ENCODE measurements at regions not wholly inside any gene's neighbourhood (a gene's known extent, or its start where the extent isn't known, plus 50 kb on each side); places are given as distances from the start of the nearest gene placed in this dataset.

- 70 to 75% methylated on average over 32 of the region's 32 CpGs for WGBS, 2 donors
- TF ChIP-seq CTCF (IDR thresholded peaks at IDR 0.05), result no peak
- DNase-seq (no peak), ATAC-seq (no peak)
- Histone ChIP-seq H3K27me3 (no peaks in the 10 kb centered on the region), H3K9me3 (peaks cover 0 to 96% (median 30%) of the 10 kb centered on the region in 11 donors), H3K36me3 (no peaks in the 10 kb centered on the region), H3K27ac (no peak overlapping the region), H3K4me3 (no peak overlapping the region), H3K4me1 (no peaks in the 10 kb centered on the region)
- intact Hi-C loops (cut with DNase I), result no loop called here
These were observed 266.0 kb downstream of the ALG10 start for GRCh38 chr12:34287986-34288962.

GRCh38 chr12:34288963-34289345, 266.7 kb downstream of the ALG10 start:
- no peak for TF ChIP-seq CTCF (IDR thresholded peaks at IDR 0.05)
- H3K36me3 ChIP-seq, result no peaks in the 10 kb centered on the region
- H3K9me3 ChIP-seq, result peaks cover 0 to 96% (median 24%) of the 10 kb centered on the region in 11 donors
- no peak overlapping the region for H3K27ac ChIP-seq
- no peak overlapping the region for H3K4me3 ChIP-seq
- DNase-seq (no peak), ATAC-seq (no peak)
- intact Hi-C loops (cut with DNase I), result no loop called here
- 69 to 76% methylated on average over 12 of the region's 12 CpGs for WGBS, 2 donors
- peaks cover 0 to 3% (median 0%) of the 10 kb centered on the region in 7 donors for H3K27me3 ChIP-seq
- no peaks in the 10 kb centered on the region for H3K4me1 ChIP-seq

GRCh38 chr12:34289431-34290380, 267.4 kb downstream of the ALG10 start:
- DNase-seq (no peak), ATAC-seq (no peak)
- Histone ChIP-seq H3K36me3 (no peaks in the 10 kb centered on the region), H3K27ac (no peak overlapping the region), H3K27me3 (peaks cover 0 to 7% (median 3%) of the 10 kb centered on the region in 7 donors), H3K4me1 (no peaks in the 10 kb centered on the region), H3K9me3 (peaks cover 0 to 96% (median 17%) of the 10 kb centered on the region in 11 donors), H3K4me3 (no peak overlapping the region)
- TF ChIP-seq CTCF (IDR thresholded peaks at IDR 0.05), result no peak
- intact Hi-C loops (cut with DNase I), result no loop called here
- WGBS, 2 donors, result 68% methylated on average over 49 of the region's 49 CpGs

- H3K4me1 ChIP-seq, result no peaks in the 10 kb centered on the region
- H3K9me3 ChIP-seq, result peaks cover 0 to 94% (median 11%) of the 10 kb centered on the region in 11 donors
- H3K36me3 ChIP-seq, result no peaks in the 10 kb centered on the region
- intact Hi-C loops (cut with DNase I), result no loop called here
- H3K4me3 ChIP-seq, result no peak overlapping the region
- DNase-seq (no peak), ATAC-seq (no peak)
- no peak for TF ChIP-seq CTCF (IDR thresholded peaks at IDR 0.05)
- H3K27me3 ChIP-seq, result peaks cover 0 to 14% (median 8%) of the 10 kb centered on the region in 7 donors
- no peak overlapping the region for H3K27ac ChIP-seq
- 62 to 69% methylated on average over 27 of the region's 27 CpGs for WGBS, 2 donors
These were observed 268.2 kb downstream of the ALG10 start for GRCh38 chr12:34290381-34290995.
